SW 1271 (cell line): ENCODE measurements at regions not wholly inside any gene's neighbourhood (a gene's known extent, or its start where the extent isn't known, plus 50 kb on each side); places are given as distances from the start of the nearest gene placed in this dataset.

Experiments used
- DNase-seq, 2 experiments: peaks; one replicate each; lab custom pipeline; 2025; lab: John Stamatoyannopoulos, UW

DNA sequence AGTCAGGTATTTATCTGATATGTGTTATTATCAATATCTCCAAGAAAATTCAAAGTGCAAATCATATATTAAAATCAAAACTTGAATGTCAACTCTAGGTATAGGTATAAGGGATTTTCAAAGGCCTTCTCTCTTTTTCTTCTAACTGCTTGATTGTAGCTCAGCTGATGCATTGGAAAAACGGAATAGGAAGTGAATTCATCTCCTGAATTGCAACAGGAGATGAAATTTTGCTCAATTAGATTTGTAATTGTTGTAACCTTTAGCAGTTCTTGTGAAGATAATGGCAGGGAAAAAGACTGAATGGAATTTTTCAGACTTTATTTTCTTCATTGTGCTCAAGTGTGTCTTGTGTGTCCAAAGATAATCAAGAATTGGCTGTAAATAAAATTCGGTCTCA lies 190.2 kb upstream of the KCNJ16 start:
- no peak for DNase-seq

DNA sequence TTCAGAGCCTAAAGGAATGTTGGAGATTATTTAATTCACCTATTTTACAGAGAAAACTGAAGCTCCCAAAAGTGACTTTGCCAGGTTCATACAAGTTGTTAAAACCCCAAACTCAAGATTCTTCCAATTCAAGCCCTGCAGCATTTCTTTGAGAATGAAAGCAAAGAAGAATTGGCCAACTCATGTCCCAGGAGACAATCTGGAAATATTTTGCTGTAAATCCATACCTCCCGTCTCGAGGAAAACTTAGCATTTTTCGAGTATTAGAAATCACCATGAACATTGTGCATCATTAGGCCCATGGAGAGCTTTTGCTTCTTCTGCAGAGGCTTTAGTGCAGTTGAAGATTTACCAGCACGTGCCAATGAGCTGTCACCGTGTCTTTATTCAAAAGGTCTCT lies 176.4 kb upstream of the KCNJ16 start:
- no peak for DNase-seq

DNA sequence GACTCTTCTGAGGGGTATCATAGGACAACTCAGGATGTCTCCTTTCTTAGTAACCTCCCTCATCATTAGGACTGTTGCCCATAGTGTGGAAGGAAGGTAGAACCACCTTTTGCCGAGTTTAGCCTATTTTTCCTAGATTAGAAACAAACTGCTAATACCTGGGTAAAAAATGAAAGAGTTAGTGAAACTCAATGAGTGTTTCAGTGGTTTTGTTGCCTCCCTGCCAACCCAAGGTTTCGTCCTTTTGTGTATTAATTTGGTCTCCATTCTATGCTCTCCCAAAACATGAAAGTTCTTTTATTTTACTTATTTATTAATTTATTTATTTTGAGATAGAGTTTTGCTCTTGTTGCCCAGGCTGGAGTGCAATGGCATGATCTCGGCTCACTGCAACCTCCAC lies 174.9 kb upstream of the KCNJ16 start:
- no peak for DNase-seq

DNA sequence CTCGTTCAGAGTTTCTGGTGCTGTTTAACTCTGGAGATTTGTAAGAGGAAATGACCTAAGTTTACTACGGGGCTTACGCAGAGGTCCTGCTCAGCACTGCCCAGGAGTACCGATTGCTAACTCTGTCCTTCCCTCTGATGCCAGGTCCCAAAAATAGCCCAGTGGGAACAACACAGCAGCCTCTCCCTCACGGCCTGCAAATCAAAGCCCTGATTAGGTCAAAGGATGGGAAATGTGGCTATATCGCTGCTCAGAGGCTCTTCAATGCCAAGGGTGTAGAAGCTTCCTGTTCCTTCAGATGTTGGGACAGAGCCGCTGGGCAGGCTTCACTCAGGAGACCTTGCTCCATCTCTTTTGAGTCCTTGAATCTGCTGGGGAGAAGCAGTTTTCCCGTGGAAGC lies 174.2 kb upstream of the KCNJ16 start:
- no peak for DNase-seq

DNA sequence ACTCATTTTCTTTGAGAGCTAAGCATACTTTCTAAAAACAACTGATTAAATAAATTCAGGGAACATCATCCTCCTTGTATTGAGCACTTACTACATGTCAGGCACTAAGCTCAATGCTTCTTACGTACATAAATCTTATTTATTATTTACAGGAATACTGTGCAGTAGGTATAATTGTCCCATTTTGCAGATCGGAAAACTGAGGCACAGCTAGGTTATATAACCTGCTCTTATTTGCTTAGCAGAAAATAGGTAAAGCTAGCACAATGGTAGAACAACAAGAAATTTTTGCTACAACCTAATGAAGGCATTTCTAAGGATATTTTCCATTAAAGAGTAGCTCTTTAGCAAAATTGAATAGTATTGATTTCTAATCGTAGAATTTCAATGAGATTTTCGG lies 168.7 kb upstream of the KCNJ16 start:
- no peak for DNase-seq

DNA sequence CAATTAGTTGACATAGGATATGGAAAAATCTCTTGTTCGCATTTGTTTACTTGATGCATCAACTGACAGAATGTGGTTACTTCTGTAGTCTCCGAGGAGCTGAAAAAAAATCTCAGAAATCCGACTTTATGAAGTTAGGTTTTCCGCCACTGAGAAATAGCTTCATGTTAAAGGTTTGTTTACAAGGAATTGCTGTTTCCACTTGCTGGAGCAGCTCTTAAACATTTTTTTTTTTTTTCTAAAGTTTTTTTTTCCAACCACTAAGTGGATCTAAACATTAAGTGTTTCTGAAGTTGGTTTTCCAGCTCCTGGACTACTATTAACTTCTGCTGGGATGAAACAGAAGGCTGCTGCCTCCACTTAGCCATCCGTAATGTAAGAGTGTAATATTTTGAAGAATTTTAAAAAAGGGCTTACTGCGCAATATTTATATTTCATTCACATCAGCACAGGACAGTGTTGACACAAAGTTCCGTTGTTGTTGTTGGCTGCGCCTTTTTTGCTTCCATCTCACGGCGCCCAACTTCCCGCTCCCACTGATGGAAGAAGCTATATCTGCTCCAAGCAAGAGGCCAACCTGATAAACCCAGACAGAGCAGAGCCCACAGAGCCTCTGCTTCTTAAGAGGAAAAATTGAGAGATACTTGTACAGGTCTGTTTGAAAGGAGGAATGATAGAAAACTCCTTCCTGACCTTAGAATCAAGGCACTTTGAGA lies 167.7 kb upstream of the KCNJ16 start:
- no peak for DNase-seq

DNA sequence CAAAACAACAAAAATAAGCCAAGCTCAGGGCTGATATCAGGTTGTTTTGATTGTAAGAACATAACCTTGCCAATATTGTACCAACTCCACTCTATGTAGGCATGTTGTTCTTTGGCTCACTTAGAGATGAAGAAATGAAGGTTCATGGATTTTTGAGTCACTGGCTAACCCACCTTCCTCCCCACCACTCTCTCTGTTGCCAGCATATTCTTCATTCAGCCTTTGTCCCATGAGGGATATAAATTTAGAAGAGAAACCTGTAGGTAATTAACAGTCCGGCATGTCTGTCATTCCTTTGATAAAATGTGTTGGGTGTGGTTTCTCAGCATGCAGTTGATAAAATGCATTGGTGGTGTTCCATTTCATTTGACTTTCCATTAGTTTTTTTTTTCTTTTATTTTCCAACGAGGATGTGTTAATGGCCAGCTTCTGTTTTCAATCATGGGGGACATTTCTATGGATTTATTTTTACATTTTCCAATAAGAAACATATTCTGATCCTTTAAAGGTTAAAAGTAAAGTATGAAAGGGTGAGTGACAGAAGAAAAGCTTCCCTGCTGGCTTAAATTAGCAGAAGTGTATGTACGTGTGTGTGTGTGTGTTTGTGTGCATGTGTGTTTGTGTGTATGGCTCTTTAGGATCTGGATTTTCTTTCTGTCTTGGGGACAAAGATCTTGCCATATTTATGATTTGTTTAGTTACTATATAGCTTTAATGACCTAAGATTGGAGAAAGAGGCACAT lies 166.2 kb upstream of the KCNJ16 start:
- DNase-seq, result no peak

DNA sequence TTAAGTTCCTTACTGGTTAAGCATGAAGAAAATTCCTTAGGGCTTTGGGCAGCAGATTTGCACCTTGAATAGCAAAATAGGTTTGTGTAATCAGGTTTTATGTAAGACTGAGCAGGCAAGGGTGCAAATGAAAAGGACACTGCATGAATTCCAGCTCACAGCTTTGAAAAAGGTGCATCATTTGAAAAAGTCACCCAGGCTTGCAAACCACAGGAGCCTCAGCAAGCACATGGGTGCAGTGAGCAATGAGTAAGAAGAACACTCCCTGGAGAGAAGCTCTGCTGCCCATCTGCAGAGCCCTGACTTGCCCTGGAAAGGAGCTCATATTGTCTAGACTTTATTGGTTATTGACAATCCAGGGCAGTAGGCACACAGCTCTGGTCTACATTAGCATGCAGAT lies 165.6 kb upstream of the KCNJ16 start:
- DNase-seq, result no peak

DNA sequence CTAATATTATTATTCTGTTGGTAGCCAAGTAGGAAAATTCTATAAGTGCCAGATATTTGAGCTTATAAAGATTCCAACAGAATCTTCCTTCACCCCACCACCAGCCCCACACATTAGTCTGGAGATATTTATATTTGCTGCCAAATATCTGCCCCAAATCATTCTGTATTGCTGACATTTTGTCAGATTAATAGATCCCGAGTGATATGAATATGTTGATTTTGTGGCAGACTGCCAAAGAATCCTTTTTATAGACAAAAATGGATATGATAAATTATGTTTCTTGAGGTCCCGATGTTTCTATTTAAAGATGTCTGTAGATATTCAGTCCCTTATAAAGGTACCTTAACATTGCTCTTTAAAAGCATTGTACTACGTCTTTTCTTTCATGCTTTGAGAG lies 162.2 kb upstream of the KCNJ16 start:
- DNase-seq, result no peak

DNA sequence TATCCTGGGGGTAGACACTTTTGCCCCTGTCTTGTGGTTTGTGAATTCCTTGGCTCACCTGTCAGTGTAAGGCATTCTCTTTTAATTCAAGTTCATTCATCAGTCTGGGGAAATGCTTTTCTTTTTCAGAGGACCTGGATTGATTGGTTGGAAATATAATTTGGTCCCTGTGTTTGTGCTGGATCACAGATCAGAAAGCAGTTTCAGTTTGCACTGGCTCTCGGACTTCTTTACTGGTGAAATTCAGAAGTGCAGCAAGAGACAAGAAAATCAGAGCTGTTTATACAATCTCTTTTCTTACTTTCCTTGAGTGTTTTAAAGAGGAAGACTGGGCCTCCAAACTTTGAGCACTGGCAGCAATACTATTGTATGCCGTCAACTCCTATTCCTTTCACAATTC lies 161.8 kb upstream of the KCNJ16 start:
- no peak for DNase-seq

DNA sequence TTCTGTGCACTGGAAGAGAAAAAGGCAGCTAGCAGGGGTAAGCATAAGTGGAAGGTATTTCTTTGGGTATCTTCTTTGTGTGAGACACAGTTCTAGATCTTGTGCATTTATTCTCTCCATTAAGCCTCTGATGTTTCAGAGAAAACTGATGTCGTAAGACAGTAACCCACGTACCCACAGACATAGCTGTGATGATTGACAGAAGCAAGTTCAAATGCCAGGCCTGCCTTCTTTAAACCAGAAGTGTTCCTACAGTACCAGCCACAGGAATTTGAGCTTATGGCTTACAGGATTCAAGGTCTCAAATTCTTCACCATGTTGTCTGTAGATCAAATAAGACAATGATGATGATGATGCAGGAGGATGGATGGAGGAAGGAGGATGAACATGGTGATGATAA lies 161.4 kb upstream of the KCNJ16 start:
- DNase-seq, result no peak

DNA sequence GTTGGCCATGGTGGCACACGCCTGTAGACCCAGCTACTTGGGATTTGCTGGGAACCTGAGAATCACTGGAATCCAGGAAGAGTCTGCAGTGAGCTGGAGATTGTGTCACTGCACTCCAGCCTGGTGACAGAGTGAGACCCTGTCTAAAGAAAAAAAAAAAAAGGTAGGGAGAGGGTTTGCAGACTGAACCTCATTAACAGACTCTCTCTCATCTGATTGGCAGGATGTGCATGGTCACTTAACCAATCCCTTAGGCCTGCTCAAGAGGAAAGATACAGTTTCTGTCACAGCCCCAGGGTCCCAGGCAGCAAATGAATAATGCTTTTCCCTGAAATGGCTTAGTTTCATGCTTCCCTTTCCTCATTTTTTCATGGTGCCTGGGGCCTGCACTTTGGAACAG lies 160.5 kb upstream of the KCNJ16 start:
- DNase-seq, result no peak

DNA sequence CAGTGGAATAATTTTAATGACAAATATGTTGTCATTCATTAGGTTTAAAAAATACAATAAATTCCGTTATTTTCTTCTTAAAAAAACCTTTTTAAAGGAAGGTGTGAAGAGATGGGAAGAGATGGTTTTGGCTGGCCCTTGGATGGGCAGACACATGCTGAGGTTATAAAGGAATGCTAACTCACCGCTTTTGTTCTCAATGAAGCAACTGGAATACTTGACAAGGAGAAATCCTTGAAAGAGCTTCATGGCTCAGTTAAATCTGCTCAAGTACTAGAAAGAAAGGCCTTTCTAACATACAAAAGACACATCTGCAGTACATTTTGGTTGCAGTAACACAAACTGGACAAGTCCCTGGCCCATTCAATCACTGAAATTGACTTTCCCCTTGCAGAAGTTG lies 158.3 kb upstream of the KCNJ16 start:
- no peak for DNase-seq

DNA sequence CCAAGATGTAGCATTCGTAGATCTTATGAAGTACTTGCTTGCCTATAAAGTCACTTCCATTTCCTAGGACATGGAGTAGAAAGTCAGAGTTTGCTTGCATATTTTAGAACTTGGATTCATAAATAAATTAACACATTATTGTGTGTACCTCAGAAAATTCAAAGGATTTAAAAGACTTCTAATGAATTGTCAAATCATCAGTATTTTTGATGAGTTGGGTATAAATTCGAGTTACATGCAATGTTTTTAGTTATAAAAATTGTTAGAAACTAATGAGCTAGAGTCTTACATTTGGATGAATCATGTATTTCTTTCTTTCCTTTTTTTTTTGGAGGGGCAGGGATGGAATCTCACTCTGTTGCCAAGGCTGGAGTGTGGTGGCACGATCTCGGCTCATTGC lies 156.9 kb upstream of the KCNJ16 start:
- no peak for DNase-seq

DNA sequence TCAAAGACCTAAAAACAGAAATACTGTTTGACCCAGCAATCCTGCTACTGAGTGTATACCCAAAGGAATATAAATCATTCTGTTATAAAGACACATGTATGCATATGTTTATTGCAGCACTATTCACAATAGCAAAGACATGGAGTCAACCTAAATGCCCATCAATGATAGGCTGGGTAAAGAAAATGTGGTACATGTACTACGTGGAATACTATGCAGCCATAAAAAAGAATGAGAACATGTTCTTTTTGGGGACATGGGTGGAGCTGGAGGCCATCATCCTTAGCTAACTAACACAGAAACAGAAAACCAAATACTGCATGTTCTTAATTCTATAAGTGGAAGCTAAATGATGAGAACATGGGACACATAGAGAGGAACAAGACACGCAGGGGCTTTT lies 155.2 kb upstream of the KCNJ16 start:
- DNase-seq, result no peak

DNA sequence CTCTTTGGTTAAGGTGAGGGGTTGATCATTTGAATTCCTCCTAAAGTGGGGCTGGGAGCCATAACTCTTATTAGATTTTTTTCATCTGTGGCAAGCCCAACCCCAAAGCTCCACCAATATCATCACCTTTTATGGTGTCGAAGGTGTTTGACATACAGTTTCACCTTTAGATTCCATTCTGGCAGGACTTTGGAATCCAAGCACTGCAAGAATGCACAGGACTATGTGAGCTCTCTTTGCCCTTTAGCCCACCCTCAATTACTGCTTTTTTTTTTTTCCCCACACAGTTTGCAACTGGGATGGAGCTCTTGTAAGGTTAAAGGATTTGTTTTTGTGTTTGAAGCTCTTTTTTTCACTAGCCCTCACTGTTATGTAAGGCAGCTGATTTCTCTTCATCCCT lies 154.0 kb upstream of the KCNJ16 start:
- no peak for DNase-seq

DNA sequence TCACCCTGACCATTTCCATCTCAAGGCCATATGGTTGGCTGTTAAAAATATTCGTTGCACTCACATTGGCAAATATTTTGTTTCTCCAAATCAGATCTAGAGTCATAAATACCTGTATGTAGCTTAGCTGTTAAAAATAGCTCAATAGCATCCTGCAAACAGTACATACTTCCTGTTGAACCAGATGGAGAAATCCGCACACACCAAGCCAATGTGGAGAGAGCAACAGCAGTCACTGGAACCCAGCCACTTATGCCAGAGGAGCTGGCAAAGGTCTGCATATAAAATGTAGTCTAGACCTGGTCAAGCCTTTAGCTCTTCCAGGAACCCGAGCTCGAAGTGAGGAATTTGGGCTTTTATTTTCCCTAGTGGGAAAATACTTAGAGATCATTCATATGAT lies 146.4 kb upstream of the KCNJ16 start:
- no peak for DNase-seq

DNA sequence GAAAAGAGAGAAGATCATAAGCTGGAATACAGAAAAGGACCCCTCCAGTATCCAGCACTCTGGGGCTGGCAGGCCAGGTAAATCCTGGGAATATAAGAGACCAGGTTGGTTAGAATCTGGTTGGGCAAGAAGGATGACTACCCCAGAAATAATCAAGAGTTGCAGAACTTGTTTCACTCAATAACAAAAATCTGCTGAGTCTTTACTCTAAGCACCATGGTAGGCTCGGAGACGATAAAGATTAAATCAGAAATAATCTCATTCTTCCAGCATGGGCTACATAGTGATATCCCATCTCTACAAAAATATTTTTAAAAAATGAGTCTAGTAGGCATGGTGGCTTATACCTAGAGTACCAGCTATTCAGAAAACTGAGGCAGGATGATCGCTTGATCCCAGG lies 138.0 kb upstream of the KCNJ16 start:
- DNase-seq, result no peak

DNA sequence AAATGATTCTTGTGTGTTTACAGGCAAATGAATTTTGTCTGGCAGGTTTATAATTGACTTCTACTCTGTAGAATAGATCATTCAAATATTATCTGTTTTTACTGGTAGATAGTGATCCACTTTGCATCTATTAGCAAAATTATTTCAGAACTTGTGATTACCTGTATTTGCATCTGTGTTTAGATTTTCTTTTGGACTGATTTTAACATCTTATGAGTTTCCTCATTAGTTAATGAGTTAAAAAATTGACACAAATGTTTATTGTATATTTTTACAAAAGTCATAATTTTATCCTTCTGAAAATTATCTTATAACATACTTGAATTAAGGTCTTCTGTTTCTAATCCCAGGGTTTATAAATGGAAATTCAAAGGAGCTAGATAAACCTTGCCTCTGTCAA lies 132.0 kb upstream of the KCNJ16 start:
- no peak for DNase-seq

DNA sequence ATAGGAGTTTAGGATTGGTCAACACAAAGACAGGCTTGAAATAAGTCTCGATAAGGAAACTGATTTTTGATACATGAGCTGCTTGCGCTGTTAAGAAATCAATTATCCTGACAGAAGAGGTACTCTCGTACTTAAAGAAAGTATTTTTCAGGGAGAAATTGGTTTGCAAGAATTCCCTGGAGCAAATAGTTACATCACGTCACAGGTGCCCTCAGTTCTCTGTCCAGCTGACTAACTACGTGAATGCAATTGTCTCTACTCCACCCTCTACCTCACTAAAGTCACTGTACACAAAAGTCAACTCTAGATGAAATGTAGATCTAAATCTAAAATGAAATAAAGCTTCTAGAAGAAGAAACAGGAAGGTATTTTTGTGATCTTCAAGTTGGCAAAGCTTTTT lies 130.6 kb upstream of the KCNJ16 start:
- DNase-seq, result no peak

DNA sequence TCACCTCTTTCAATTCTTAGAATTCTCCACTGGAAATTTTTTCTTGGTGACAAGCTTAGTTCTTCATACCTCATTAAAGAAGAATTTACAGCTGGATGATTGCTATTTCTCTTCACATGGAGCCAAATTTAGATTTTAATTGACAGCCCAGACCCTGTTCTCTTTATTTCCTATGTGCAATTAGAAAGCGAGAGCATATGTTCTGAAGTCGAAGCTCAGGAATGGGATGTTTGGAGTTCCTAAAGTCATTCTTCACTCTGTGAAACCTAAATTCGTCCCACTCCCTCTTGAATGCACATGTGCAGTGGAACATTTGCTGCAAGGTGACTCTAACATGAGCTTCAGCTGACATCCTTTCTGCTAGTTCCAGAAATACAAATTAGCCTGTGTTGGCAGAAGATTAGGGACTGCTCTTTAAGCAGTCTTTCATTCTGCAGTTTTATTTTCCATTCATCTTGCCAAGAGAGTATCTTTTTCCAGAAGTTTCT lies 129.3 kb upstream of the KCNJ16 start:
- no peak for DNase-seq

DNA sequence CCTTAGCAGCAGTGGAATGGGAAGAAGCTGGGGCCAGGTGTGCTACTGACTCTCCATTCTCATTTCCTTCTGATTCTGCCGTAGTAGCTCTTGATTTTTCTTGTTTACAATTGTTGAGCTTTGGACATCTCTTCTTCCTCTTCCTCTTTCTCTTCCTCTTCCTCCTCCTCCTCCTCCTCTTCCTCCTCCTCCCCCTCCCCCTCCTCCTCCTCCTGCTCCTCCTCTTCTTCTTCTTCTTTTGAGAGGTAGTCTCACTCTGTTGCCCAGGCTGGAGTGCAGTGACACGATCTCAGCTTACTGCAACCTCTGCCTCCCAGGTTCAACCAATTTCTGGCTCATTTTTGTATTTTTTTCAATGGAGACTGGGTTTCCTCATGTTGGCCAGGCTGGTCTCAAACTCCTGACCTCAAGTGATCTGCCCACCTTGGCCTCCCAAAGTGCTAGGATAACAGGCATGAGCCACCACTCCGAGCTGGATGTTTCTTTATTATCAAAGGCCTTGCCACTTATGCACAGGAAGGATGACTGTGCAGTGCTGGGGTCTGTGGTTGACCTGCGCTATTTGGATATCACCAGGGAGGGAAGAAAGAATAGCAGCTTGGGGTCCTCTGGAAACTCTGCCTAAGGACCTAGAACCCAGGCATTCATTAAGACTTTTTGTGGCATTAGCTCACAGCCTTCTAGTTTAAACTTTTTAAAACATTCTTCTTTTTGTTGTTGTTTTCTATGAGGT lies 127.8 kb upstream of the KCNJ16 start:
- DNase-seq, result no peak

DNA sequence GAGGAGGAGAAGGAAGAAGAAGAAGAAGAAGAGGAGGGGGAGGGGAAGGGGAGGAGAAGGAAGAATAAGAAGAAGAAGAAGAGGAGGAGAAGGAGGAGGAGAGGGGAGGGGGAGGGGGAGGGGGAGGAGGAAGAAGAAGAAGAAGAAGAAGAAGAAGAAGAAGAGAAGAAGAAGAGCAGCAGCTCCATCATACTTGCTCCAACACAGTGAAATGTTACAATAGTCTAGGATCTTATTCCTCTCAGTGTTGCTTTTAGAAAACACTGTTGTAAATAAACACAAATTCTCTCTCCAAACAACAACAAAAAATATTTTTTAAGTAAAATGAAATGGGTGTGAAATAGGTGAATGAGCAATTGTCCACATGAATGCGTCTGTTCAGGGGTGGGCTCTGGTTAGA lies 126.6 kb upstream of the KCNJ16 start:
- no peak for DNase-seq
